ENCODE measurements at regions not wholly inside any gene's neighbourhood (a gene's known extent, or its start where the extent isn't known, plus 50 kb on each side); places are given as distances from the start of the nearest gene placed in this dataset.

- no peak for TF ChIP-seq CTCF (IDR thresholded peaks at IDR 0.05)
- no peak for TF ChIP-seq POLR2A (IDR thresholded peaks at IDR 0.05)
These were observed 91.1 kb upstream of the STARD4 start for GRCh38 chr5:111603446-111603827.
